GM18502 (cell line): ENCODE measurements at regions not wholly inside any gene's neighbourhood (a gene's known extent, or its start where the extent isn't known, plus 50 kb on each side); places are given as distances from the start of the nearest gene placed in this dataset.

Experiments
- ATAC-seq: cut with Tn5 transposase; IDR thresholded peaks from one replicate; pipeline ENCODE4 v1.9.1; 2021; ENCODE audit warnings: mild to moderate bottlenecking; ENCODE audit not compliant: unreplicated experiment, poor library complexity

DNA sequence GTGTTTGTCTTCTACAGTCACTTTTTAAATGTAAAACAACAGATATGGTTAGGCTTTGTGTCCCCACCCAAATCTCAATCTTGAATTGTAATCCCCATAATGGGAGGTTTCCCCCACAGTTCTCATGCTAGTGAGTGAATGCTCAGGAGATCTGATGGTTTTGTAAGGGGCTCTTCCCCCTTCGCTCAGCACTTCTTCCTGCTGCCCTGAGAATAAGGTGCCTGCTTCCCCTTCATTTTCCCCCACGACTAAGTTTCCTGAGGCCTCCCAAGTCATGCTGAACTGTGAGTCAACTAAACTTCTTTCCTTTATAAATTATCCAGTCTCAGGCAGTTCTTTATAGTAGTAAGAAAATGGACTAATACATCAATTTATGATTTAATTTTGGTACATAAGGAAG lies 118.0 kb upstream of the SNTG2 start:
- no peak for ATAC-seq

DNA sequence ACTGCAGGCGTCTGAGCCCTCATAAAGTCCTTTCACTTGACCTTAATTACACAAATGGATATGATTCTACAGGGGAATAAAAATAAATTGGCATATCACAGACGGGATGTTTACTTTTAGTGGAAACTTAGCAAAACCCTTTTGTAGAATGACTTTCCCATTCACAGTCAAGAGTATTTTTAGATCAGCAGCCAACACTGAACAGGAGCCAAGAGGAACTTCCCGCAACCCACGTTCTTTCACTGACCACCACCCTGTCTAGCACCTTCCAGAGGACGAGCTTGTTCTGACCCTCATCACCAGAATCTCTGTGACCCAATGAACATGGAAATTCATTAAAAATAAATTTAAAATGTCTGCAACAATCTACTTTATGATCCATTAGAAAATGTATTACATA lies 119.0 kb upstream of the SNTG2 start:
- ATAC-seq: no peak

DNA sequence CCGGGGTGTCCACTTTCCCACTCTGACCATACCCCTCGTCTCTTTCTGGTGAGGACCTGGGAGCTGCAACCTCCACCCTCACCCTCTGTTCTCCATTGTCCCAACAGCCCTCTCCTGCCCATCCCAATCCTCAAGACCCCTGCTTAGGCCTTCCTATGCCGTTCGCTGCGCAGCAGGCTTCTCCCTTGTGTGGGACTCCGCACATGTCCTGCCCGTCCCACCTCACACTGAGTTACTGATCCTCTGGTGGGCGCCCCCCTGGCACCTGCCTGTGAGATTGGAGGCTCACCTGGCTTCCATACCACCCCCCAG lies 119.5 kb upstream of the SNTG2 start:
- no peak for ATAC-seq

DNA sequence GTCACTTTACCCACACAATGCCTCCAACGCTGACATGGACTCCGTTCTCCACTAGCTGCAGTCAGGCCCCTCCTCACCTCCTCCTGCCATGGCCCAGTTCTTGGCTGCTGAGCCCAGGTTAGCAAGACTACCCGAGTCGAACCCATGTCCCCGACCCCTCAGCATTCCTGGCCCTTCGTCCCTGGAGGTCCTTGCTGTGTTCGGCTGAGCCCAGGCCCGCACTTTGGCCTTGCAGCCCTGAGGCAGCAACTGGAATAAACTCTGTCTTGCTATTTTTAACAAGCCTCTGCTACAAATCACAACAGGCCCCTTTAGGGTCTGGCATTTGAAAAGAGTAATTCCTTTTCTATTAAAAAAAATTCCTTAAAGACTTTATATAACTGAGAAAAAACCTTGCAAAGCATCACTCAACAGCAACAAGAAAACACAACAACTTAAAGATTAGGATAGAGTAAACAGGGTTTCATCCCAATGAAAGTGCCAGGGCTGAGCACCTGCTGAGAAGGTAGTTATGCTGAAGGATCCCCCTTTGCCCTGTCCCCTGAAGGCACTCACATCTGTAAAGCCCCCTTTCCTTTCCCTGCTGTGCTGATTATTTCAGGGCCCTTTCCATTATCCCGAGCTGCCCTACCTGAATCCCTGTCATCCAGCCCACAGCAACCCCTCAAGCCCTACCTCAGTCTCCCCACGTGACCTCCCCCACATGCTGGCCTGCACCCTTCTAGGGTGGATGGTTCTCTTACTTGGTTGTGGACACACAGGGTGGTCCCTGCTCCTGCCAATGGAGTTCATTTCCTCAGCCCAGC lies 120.0 kb upstream of the SNTG2 start:
- ATAC-seq: no peak

DNA sequence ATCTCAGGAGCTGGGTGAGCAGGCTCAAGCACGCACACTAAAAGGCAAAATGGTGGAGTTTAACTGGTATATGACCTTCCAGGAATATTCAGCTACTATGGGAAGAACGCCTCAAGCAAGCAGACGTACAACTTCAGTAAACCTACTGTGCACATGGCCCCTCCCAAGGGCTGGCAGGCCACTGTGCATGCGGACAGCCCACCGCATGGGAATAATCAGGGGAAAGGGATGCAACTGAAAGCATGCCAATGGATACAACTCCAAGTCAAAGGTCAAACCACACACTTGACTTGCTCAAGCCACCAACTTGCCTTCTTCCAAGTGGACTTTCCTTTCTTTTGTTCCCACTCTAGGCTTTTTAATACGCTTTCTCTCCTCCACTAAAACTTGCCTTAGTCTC lies 121.6 kb upstream of the SNTG2 start:
- no peak for ATAC-seq

DNA sequence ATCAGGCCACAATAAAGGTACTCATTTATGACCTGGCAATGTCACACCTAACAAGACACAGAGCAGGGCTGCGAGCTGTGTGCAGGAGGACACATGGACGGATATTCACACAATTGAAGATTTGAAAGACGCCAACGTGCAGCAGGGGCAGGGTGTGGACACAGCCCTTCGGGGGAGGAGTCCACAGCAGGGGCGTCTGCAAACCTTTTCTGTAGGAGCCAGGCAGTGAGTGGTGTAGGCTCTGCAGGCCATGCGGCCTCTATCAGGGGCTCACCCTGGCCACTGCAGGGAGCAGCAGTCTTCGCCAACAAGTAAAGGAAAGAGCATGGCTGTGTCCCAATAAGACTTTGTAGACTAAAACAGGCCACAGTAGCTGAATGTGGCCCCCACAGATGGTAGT lies 125.7 kb upstream of the SNTG2 start:
- no peak for ATAC-seq

DNA sequence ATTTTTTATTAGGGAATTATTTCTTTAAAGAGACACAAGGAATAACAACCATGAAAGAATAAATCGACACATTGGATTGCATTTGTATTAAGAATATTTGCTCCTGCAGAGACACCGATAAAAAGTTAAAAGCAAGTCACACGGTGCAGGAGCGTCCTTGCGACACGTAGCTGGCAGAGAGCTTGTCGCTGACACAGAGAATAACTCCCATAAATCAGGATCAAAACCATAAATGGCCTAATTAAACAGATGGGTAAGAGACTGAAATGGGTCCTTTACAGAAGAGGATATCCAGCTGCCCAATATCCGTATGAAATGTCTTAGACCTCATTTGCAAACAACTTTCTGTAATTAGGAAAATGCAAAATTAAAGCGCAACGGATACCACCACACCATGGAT lies 126.1 kb upstream of the SNTG2 start:
- no peak for ATAC-seq

DNA sequence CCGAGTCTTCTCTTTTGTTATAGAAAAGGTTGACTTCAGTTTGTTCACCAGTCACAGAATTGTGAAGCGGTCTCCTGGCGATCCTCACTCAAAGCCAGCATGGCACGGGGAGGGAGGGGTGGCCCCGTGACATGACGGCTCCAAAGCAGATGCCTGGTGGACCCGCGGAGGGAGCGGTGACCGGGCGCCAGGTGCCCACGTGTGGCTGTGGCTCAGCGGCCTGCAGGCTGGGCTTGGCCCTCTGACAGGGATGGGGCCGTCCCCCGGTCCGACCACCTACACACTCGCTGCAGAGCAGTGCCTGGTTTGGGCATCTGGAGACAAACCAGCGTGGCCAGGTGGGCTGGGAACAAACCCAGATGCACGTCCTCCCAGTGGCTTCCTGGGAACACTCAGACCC lies 129.1 kb upstream of the SNTG2 start:
- ATAC-seq: no peak

DNA sequence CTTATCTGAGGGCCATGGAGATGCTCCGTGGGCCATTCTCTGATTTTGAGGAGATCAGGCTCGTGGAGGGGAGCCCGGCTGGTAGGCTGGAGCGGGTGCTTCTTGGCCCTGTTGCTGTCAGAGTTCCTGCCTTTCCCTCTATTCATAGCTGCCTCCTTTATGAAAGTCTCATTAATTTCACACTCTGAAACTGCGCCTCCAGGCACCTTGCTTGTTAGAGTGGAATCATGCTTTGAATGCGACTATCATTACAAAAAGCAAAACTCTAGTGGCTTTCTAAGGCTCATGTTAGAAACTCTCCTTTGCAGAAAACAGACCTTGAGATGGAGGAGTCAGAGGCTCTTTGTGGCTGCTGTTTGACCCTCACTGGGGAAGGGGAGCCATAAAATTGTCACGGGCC lies 131.0 kb upstream of the SNTG2 start:
- ATAC-seq: no peak

DNA sequence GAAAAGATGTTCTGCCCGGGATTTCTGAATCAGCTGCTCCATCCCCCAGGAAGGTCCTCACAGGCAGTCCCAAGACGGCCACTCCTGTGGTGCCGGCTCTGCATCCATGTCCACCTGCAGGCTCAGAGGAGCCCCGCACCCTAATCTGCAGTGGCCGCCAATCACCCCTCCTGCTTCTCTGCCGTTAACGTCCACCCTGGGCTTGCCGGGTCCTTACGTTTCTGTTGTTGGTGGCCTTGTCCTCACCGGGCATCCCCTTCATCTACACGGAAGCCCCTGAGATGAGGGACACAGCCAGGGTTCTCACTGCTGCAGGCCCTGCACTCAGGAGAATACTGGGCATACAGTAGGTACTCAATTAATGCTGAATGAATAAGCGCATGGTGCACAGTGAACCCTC lies 131.5 kb upstream of the SNTG2 start:
- no peak for ATAC-seq

DNA sequence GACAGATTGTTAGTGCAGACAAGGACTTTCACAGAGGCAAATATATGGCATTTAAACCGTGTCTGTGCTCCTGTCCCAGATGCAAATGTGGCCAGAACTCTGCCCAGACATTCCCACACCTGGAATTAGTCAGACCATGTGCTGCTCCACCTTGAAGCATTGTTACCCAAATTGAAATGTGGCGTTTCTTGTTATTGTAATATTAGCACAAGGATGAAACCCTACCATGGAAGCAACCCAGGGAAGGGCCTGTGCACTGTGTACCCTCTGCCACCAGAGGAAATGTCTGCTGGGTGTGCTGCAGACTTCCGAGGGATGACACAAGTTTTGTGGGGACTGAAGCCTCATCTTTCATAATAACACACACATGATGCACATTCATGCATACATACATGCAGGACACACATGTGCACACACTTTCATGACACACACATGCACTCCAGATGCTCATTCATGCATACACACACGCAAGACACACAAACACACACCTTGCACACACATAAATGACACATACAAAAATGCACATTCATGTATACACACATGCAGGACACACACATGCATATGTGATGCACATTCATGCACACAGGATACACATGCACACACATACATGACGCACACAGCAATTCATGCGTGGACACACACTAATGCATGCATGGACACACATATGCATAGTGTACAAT lies 133.2 kb upstream of the SNTG2 start:
- ATAC-seq: no peak

DNA sequence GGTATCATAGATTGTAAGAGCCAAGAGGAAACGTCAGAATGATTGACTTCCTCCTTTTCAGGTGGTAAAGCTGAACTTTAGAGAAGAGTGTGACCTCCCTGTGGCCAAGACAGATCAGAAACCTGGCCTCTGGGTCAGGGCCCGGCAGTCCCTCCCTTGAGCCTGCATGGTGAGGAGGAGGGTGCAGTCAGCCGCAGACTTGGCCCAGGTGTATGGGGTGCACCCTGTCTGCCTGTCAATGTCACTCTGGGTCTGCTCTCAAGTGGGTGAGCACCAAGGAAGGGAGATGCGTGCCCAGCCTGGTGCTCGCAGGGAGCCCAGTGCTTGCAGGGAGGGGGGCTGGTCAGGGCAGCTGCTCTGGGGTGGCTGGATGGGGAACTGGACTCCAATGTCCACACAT lies 134.4 kb upstream of the SNTG2 start:
- no peak for ATAC-seq

DNA sequence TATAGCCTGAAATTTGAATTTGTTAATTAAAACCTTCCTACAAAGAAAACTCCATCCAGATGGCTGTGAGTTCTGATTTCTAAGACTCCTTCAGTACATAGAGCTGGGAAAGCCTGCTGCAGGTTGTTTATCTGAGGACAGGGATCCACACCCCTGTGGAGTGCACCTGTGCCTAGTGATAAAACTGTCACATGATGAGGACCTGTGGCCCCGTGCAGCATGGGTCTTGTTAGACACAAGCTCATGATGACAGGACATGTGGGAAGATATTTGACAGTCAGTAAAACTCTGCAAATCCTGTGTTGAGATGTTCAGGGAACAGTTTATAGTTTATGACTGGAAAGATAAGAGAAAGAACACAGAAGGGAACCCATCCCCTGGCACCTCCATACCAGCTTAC lies 133.2 kb upstream of the TMEM18 start:
- ATAC-seq: no peak

DNA sequence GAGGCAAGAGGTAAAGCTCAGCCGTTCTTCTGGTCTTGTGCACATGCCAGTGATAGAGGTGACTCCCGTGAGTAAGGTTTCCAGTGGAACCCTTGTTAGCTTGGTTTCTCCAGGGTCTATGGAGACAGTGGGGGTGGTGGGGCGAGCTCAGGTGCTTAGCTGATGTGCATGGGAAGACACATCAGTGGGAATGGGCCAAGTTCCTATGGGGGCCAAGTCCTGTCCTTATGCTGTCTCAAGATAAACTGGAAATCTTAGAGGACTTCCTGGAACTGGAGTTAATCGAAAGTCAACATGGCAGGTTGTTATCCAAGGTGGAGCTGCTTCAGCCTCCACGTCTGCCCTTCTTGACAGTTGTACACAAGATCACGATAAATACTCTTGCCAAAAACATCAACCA lies 130.1 kb upstream of the TMEM18 start:
- no peak for ATAC-seq

DNA sequence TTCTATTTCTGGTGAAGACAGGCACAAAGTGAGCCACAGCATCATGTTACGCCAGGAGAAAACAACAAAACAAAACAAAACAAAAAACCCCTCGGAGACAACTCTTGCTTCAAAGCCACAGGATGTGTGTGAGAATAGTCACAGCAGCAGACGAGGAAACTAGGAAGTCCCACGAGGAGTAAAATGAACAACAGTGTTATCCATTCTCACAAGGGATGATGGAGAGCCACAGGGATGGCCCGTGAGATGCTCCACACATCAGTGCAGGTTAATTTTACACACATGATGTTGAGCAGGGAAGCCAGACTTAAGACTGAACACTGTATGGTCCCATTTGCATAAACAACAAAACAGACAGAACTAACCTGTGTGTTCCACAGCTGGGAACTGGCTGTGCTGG lies 128.5 kb upstream of the TMEM18 start:
- ATAC-seq: no peak

DNA sequence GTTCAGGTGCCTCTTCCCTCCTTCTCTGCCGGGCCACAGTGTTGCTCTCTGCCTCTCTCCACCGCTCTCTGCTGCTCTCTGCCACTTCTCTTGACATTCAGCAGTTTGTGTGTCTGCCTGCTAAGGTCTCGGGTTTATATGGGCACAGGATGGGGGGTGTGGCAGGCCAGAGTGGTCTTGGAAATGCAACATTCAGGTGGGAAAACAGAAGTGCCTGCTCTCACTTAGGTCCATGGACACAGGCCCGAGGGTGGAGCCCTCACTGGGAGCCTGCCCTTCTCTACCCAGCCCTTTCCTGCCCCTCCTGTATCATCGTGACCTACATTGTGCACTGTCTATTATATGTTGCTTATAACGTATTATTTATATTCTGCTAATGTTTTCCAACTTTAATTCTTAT lies 120.8 kb upstream of the TMEM18 start:
- ATAC-seq: no peak

DNA sequence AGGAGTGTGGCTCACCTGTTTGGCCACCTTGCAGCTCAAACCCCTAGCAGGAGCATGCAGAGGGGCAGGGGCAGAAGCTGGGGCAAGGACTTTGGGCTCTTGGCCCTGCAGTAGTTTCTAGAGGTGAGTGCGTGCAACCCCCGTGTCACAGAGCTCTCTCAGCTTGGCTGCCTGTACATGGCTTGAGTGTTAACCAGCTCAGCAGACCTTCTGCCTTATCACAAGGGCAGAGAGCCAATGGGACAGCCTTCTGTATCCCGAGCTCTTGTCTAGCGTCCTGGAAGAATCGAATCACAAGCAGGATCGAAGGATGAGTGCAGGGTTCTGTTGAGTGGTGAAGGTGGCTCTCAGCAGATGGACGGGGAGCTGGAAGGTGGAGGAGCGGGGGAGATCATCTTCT lies 120.3 kb upstream of the TMEM18 start:
- ATAC-seq: no peak

DNA sequence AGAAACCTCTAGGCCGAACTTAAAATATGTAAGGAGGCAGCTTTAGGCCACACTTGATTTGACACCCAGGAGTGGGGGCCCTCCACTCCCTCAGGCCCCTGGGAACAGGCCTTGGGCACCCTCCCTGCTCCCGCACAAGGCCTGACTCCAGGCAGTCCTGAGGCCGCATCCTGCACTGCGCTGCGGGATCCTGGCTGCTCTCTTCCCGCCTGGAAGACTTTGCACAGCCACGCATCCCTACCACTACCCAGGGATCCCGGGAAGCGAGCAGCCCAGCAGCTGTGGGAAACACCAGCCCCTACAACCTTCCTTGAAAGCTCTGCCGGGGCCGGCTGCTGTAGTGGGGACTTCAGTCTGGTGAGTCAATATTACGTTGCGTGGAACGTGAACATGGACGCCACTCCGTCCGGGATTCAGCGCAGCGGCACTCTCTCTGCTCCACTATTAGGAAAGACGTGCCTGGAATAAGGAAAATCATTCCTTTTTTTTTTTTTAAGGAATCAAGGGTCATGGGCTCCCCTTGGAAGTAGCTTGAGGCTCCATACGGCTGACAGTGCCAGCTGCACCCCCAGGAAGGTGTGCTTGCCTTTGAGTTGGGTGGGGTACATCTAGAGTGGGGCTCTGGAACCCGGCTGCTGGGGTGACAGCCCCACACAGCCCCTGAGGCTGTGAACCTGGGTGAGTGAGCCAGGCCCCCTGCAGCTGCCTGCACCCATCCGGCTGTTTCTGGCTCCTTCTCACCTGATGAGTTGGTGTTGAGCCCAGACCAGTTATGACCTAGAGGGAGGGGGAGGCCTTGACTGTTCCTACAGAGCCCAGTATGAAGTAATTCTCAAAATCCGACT lies 119.2 kb upstream of the TMEM18 start:
- ATAC-seq: no peak

DNA sequence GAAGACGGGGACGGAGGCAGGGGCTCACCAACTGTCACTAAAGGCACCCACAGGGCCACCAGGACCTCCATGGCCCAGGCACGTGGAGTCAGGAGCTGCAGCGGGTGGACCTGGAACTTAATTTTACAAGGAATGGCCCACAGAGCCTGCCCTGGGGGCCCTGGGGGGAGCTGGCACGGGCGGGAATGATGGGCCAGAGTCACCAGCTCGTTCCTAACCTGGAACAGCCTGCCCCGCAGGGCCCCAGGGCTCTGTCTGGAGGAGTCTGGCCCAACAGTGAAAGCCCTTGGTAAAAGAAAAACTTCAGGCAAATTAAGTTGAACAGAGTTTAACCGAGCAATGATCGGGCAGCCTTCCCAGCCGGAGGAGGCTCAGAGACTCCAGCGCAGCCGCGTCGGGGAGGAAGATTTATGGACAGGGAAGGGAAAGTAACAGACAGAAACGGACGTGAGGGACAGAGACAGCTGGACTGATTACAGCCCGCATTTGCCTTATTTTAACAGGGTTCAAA lies 118.4 kb upstream of the TMEM18 start:
- ATAC-seq: no peak

DNA sequence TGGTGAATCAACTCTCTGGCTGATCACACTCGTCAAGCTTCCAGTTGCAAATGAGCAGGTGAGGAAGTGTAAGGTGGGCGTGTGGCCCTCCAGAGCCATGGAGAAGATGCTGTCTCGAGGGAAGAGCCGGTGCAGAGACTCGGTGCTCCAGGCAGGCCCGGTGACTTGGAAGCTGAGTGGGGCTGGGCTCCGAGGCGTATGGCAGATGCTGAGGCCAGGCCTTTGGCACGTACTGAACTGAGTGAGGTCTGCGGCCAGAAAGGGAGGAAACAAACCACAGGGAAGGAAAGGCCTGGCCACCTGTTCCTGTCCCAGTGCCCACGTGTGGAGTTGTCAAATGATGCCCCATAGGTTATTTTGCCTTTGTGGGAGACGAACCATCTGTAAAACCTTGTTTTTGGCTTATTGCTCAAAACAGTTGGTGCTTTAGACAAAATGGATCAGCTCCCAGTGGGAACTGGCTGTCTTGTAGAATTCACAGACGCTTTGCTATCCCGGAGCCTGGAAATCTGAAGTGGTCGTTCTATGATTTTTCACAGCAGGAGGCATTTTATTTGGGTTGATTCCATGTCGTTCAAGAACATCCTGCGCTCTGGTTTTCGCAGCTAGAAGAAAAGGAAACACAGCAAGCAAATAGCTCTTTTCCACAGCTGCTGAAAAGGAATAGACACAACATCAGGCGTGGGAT lies 117.5 kb upstream of the TMEM18 start:
- ATAC-seq: no peak

DNA sequence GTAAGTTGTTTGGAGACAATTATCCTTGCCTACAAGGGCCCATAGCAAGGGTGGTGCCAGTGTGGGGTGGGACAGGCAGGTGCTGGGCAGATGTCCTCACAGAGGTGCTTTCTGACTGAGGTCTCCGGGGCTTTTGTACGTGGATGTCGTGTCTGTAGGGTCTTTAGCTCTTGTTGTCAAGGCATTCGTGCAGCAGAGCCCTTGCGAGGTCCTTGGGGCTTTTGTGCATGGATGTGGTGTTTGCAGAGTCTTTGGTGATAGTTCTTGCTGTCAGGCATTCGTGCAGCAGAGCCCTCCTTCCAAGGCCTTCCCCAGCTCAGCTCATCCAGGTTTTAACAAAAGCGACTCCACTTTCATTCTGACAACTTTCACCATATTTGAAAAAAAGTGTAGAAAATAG lies 116.0 kb upstream of the TMEM18 start:
- ATAC-seq: no peak
